Prostate gland (tissue), 2 donors: ENCODE measurements at regions not wholly inside any gene's neighbourhood (a gene's known extent, or its start where the extent isn't known, plus 50 kb on each side); places are given as distances from the start of the nearest gene placed in this dataset.

Source experiments
- POLR2A ChIP-seq: fragments of 450-650 bp; IDR thresholded peaks from one replicate; pipeline ENCODE4 v1.6.1; 2016; ENCODE audit warnings: antibody characterized with exemption, mild to moderate bottlenecking
- POLR2AphosphoS5 ChIP-seq: sonication (generic); formaldehyde crosslinking; IDR thresholded peaks from one replicate; pipeline ENCODE4 v1.6.1; 2017; ENCODE audit warnings: antibody characterized with exemption
- TF ChIP-seq, protein P1 (sequence below), 4 experiments: fragments of 200-600 bp in 2 of 4; fragments of 450-650 bp in 2 of 4; sonication (generic) in 2 of 4; IDR thresholded peaks; 1 replicate in 3 of 4; 2 replicates in 1 of 4; pipeline ENCODE4 v1.5.1; 2016 to 2019; ENCODE audit warnings: antibody characterized with exemption in 4 of 4, mild to moderate bottlenecking in 2 of 4, moderate library complexity in 2 of 4

DNA sequence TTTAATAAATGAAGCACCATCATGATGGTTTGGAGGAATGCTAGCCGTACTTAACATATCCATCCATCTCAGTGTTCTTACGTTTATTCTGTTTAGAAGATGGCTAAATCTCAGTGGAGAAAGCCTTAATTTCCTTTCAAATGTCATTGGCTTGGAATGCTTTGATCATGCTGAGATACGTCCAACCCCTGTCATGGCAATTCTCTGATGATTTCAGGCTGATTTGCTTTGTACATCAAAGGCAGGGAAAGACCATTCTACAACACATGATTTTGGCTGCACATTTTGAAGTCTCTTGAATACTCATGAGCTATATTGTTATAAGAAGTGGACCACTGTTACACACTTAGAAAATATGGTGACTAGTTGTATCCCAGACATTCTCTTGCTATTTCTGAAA lies 1048.4 kb downstream of the MAT2B start:
- TF ChIP-seq, protein P1, sequence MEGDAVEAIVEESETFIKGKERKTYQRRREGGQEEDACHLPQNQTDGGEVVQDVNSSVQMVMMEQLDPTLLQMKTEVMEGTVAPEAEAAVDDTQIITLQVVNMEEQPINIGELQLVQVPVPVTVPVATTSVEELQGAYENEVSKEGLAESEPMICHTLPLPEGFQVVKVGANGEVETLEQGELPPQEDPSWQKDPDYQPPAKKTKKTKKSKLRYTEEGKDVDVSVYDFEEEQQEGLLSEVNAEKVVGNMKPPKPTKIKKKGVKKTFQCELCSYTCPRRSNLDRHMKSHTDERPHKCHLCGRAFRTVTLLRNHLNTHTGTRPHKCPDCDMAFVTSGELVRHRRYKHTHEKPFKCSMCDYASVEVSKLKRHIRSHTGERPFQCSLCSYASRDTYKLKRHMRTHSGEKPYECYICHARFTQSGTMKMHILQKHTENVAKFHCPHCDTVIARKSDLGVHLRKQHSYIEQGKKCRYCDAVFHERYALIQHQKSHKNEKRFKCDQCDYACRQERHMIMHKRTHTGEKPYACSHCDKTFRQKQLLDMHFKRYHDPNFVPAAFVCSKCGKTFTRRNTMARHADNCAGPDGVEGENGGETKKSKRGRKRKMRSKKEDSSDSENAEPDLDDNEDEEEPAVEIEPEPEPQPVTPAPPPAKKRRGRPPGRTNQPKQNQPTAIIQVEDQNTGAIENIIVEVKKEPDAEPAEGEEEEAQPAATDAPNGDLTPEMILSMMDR (IDR thresholded peaks at IDR 0.05), result no peak
- TF ChIP-seq POLR2A (no peak), POLR2AphosphoS5 (no peak)
